ENCODE measurements at regions not wholly inside any gene's neighbourhood (a gene's known extent, or its start where the extent isn't known, plus 50 kb on each side); places are given as distances from the start of the nearest gene placed in this dataset.
A peak's percentile ranks its signal among the peaks of the same experiment; 100 is the strongest.

GRCh38 chr1:234972411-234973191 is 156.0 kb downstream of the TOMM20 start:
- DNase-seq, result no peak

GRCh38 chr1:234971586-234972297 is 156.9 kb downstream of the TOMM20 start:
- no peak for DNase-seq

GRCh38 chr1:234970731-234971476 is 157.7 kb downstream of the TOMM20 start:
- DNase-seq, result no peak

GRCh38 chr1:234970401-234970730 is 158.3 kb downstream of the TOMM20 start:
- no peak for DNase-seq

GRCh38 chr1:234969581-234970400 is 158.8 kb downstream of the TOMM20 start:
- no peak for DNase-seq

- no peak for DNase-seq
These were observed 159.6 kb downstream of the TOMM20 start for GRCh38 chr1:234969011-234969441.

- peak in 1 of 2 experiments; percentile 14 for DNase-seq
These were observed 160.2 kb downstream of the TOMM20 start for GRCh38 chr1:234968451-234968850.

- DNase-seq, result no peak
These were observed 161.5 kb downstream of the TOMM20 start for GRCh38 chr1:234967121-234967520.

- DNase-seq, result peak; percentile 74 to 77
These were observed 163.5 kb downstream of the TOMM20 start for GRCh38 chr1:234965111-234965510.

- no peak for DNase-seq
These were observed 164.5 kb downstream of the TOMM20 start for GRCh38 chr1:234963904-234964702.

- DNase-seq, result peak; percentile 97
These were observed 165.3 kb downstream of the TOMM20 start for GRCh38 chr1:234963180-234963903.

- peak; percentile 22 to 30 for DNase-seq
These were observed 166.2 kb downstream of the TOMM20 start for GRCh38 chr1:234962340-234962989.

GRCh38 chr1:234961456-234962339 is 166.9 kb downstream of the TOMM20 start:
- peak; percentile 65 to 77 for DNase-seq

GRCh38 chr1:234960722-234961455 is 167.7 kb downstream of the TOMM20 start:
- DNase-seq, result no peak

GRCh38 chr1:234958706-234959657 is 169.7 kb downstream of the TOMM20 start:
- no peak for DNase-seq

GRCh38 chr1:234958066-234958705 is 170.5 kb downstream of the TOMM20 start:
- DNase-seq, result no peak

Data from AML-193 (cell line).